ENCODE measurements at regions not wholly inside any gene's neighbourhood (a gene's known extent, or its start where the extent isn't known, plus 50 kb on each side); places are given as distances from the start of the nearest gene placed in this dataset.

DNA sequence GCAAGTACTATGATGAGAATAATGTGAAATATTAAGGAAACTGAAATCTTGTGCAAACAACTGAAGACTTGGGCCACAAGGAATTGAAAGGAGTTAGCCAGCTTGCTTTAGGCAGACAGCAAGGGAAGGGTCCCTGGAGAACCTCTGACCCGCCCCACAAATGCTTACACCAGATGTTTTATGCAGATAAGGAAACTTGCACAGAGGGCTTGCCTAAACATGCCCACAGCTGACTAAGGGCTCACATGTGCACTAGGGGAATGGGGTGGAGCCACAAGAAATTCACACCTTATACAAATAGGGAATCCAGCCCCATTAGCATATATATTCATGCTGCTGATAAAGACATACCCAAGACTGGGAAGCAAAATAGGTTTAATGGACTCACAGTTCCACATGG lies 86.1 kb upstream of the CYYR1 start:
- no peak for DNase-seq

DNA sequence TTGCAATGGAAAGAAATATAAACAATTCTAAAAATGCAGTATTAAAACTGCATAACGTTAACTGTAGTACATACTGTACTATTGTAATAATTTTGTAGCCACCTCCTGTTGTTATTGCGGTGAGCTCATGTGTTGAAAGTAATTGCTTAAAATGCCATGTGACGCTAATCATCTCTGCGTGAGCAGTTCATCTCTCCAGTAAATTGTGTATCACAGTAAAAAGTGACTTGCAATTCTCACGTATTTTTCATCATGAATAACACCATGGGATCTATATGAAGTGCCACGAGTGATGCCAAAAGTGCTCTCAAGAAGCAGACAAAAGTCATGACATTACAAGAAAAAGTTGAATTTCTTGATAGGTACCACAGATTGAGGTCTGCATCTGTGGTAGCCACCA lies 82.4 kb upstream of the CYYR1 start:
- DNase-seq: no peak

DNA sequence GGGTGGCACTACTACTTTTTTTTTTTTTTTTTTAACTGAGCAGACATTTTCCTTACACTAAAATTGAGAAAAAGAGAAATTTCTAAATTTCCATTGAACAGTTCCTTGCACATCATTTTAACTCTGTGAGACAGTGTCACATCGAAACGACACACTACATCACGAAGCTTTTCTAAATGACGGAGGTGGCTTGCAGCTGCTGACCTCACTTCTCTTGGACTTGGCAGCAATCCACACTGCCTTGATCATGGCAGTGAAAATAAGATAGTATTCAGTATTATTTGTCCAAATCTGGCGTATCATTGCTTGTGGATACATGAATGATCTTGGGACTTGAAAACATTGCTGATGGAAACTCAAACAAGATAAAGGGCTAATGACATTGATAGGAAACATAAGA lies 80.3 kb upstream of the CYYR1 start:
- DNase-seq: no peak

DNA sequence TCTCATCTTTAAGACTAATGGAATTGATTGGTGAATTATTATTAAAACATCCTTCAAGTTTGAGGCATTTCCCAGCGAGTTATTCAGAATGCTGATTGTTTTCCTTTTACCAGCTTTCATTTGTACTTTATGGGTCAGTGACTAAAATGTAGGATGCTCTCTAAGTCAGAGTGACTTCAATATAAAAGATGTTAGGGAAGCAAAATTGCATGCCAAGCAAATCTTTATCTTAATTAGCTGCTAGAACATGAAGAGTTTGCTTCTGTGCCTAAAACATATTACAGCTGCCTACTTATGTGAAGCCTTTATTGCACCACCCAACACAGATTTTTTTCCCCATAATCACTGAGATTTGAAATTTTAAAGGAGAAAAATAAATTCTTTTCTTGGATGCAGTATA lies 79.8 kb upstream of the CYYR1 start:
- no peak for DNase-seq

DNA sequence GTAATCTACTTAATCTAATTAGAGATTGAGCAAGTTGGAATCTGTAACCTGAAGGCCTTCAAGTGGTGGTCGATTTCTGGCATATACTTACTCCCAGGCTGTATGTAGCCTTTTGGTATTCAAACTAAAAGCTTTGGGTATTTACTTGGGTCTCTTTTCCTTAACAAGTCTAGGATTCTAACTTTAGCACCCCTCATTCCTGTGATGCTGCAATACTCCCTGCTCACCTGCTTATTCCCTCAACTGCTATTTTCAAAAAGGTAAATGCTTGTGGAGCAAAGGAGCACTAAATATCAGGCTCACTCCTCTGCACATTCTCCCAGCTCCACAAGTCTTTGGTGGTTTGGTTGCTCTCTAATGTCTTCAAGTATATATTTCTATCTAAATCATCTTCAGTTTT lies 68.0 kb upstream of the CYYR1 start:
- no peak for DNase-seq

DNA sequence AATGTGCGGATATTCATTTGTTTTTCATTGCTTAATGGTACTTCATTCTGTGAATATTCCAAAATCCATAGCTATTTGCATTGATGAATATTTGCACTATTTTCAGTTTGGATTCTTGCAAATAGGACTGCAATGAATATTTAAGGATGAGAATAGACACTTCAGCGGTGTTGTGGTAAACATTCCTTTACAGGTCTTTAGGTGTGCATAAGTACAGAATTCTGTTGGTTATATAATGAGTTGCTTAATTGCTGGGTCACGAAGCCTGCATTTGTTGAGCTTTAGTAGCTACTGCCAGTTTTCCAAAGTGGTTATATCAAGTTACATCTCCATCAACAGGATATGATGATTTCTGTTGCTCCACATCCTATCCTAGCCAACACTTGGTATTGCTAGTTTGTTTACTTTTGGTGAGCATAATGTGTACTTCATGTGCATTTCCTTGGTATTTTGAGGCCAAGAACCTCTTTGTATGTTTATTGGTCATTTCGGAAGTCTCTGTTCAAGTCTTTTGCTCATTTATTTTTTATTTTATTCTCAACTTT lies 64.2 kb upstream of the CYYR1 start:
- no peak for DNase-seq

DNA sequence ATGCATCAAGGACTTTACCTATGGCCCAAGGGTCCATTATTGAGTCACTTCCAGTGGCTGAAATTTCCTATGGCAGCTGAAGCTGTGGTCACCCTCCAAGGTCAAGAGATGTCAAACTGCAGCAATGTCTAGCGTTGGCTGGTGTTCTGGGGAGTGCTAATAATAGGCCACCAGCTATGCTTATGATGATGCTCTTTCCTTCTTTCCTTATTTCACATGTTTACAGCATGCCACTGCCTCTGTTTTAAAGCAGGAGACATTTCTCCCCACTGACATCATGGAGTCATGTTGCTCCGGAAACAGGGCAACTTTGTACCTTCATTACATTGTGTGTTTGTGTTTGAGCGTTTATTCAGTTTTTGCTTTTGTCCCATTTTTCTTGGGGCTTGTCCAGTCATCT lies 62.6 kb upstream of the CYYR1 start:
- DNase-seq: no peak

DNA sequence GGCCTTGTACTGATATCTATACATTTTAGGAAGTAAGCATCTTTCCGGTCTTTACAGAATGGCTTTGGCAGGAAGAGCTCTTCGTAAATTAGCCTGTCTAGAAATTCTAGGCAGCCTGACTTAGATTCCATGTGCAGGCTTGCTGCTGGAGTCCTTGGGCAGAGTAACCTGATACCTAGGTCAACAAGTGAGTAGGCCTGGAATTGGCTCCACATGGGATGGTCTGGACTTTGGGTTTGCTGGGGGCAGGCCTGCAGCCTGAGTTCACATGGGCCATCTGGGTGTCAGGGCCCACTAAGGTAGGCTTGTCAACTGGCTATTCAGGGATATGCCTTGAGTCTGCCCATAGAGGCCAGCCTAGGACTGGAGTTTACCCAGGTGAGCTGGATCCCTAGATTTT lies 59.6 kb upstream of the CYYR1 start:
- no peak for DNase-seq

DNA sequence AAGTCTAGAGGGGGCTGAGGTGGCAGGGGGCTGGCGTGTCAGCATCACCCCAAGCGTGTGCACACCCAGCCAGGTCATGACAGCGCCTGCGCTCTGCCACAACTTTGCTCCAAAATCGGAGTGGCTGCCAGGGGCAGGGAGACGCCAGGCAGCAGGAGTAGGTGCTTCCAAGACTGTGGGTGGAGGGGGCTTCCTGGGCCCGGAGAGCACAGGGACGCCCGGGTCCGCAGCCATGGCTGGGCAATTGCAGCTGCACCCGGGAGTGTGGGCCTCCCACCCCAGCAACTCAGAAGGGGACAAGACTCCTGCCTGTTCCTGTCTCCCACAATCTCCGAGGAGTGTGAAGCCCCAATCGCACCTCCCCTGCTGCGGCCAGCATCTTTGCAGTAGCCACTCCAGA lies 53.1 kb upstream of the CYYR1 start:
- DNase-seq: no peak

DNA sequence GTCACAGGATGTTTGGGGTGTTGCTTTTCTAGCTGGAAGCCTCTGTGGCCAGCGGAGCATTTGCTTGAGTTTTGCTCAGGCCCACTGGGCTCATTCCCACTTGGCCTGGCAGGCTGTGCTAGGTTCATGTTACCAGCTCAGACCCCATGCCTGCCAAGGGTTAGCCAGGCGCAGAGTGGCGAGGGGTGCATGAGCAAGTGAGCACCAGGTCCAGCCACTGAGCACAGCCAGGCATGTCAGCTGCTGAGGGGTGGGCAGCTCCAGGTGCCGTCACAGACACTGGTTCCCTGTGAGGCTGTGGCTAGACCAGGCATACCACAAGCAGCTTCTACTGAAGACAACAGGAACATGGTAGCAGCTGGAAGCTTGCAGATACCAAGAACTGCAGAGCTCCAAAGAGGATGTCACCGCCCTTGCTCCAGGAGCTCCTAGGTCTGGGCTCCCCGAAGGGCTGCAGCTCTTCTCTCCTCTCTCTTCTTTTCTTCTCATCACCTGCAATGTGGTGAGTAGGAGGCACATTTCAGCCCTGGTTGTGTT lies 52.0 kb upstream of the CYYR1 start:
- no peak for DNase-seq
